ENCODE measurements at regions not wholly inside any gene's neighbourhood (a gene's known extent, or its start where the extent isn't known, plus 50 kb on each side); places are given as distances from the start of the nearest gene placed in this dataset.

GRCh38 chr3:30428251-30428650, 178.2 kb upstream of the TGFBR2 start:
- DNase-seq (ENCODE audit: low spot score in 2 of 2, unreplicated experiment in 2 of 2) = no peak
- Mint-ChIP-seq H3K27ac (no peak overlapping the region), H3K4me3 (no peak overlapping the region), H3K4me1 (no peaks in the 10 kb centered on the region), H3K27me3 (ENCODE audit: low read depth) (no peaks in the 10 kb centered on the region), H3K36me3 (peaks cover 4% of the 10 kb centered on the region), H3K9me3 (peaks cover 37% of the 10 kb centered on the region)
- TF ChIP-seq CTCF (IDR thresholded peaks at IDR 0.05; ENCODE audit: unreplicated experiment) = no peak

- no peak for TF ChIP-seq CTCF (IDR thresholded peaks at IDR 0.05; ENCODE audit: unreplicated experiment)
- Mint-ChIP-seq H3K4me3 (no peak overlapping the region), H3K36me3 (peaks cover 2% of the 10 kb centered on the region), H3K4me1 (peaks cover 16% of the 10 kb centered on the region), H3K27ac (no peak overlapping the region), H3K27me3 (ENCODE audit: low read depth) (no peaks in the 10 kb centered on the region), H3K9me3 (peaks cover 9% of the 10 kb centered on the region)
- no peak for DNase-seq (ENCODE audit: low spot score in 2 of 2, unreplicated experiment in 2 of 2)
Observed at GRCh38 chr3:30435861-30436331, 170.5 kb upstream of the TGFBR2 start.

- Mint-ChIP-seq H3K4me1 (peaks cover 19% of the 10 kb centered on the region), H3K4me3 (no peak overlapping the region)
Observed at GRCh38 chr3:30437171-30437601, 169.2 kb upstream of the TGFBR2 start.

GRCh38 chr3:30438126-30438525, 168.3 kb upstream of the TGFBR2 start:
- DNase-seq (ENCODE audit: low spot score in 2 of 2, unreplicated experiment in 2 of 2) = no peak
- Mint-ChIP-seq H3K27me3 (ENCODE audit: low read depth) (no peaks in the 10 kb centered on the region), H3K4me3 (no peak overlapping the region), H3K27ac (no peak overlapping the region), H3K36me3 (no peaks in the 10 kb centered on the region), H3K9me3 (peaks cover 9% of the 10 kb centered on the region), H3K4me1 (peaks cover 19% of the 10 kb centered on the region)
- TF ChIP-seq CTCF (IDR thresholded peaks at IDR 0.05; ENCODE audit: unreplicated experiment) = no peak

More at GRCh38 chr3:30437171-30437601, 169.2 kb upstream of the TGFBR2 start:
- DNase-seq (ENCODE audit: low spot score in 2 of 2, unreplicated experiment in 2 of 2) = no peak
- TF ChIP-seq CTCF (IDR thresholded peaks at IDR 0.05; ENCODE audit: unreplicated experiment) = no peak
- Mint-ChIP-seq H3K27ac (peak overlapping the region; percentile 50), H3K36me3 (peaks cover 2% of the 10 kb centered on the region), H3K9me3 (peaks cover 9% of the 10 kb centered on the region), H3K27me3 (ENCODE audit: low read depth) (no peaks in the 10 kb centered on the region)

- Mint-ChIP-seq H3K36me3 (no peaks in the 10 kb centered on the region), H3K4me3 (no peak overlapping the region), H3K27ac (no peak overlapping the region), H3K27me3 (ENCODE audit: low read depth) (no peaks in the 10 kb centered on the region), H3K9me3 (peaks cover 9% of the 10 kb centered on the region), H3K4me1 (peaks cover 19% of the 10 kb centered on the region)
- TF ChIP-seq CTCF (IDR thresholded peaks at IDR 0.05; ENCODE audit: unreplicated experiment) = no peak
- DNase-seq (ENCODE audit: low spot score in 2 of 2, unreplicated experiment in 2 of 2) = no peak
Observed at GRCh38 chr3:30439451-30440053, 166.8 kb upstream of the TGFBR2 start.
